Astrocyte (in vitro differentiated cells and primary cell): ENCODE measurements at regions not wholly inside any gene's neighbourhood (a gene's known extent, or its start where the extent isn't known, plus 50 kb on each side); places are given as distances from the start of the nearest gene placed in this dataset.

ENCODE experiments used
- DNase-seq: peaks from one replicate; pipeline ENCODE4 v3.0.0-alpha.2; 2010; ENCODE audit warnings: low read depth
- FAIRE-seq: peaks from 2 replicates; lab custom pipeline; 2011; peaks lifted over from hg19 to GRCh38; lab: Jason Lieb, UNC
- H2AFZ ChIP-seq: 2 replicates; pipeline ENCODE4 v1.6.0; 2012; ENCODE audit warnings: low read depth, low read length, inconsistent platforms
- H3K27ac ChIP-seq: 2 replicates; pipeline ENCODE4 v1.5.1; 2011; ENCODE audit warnings: low read depth, low read length, inconsistent platforms
- H3K27me3 ChIP-seq: 2 replicates; pipeline ENCODE4 v1.6.0; 2011; ENCODE audit warnings: low read length, inconsistent platforms; ENCODE audit not compliant: insufficient read depth
- H3K36me3 ChIP-seq: 2 replicates; pipeline ENCODE4 v1.5.1; 2011; ENCODE audit warnings: low read length, inconsistent platforms; ENCODE audit not compliant: insufficient read depth
- H3K4me1 ChIP-seq: 2 replicates; pipeline ENCODE4 v1.5.1; 2011; ENCODE audit warnings: low read length, inconsistent platforms; ENCODE audit not compliant: insufficient read depth
- H3K4me2 ChIP-seq: 2 replicates; pipeline ENCODE4 v1.6.0; 2012; ENCODE audit warnings: low read length, inconsistent platforms
- H3K4me3 ChIP-seq: 2 replicates; pipeline ENCODE4 v1.5.1; 2011; ENCODE audit warnings: low read depth, mild to moderate bottlenecking, low read length, inconsistent platforms; ENCODE audit not compliant: insufficient read depth
- H3K79me2 ChIP-seq: 2 replicates; pipeline ENCODE4 v1.6.0; 2012; ENCODE audit warnings: mild to moderate bottlenecking, low read length, inconsistent platforms; ENCODE audit not compliant: insufficient read depth
- H3K9ac ChIP-seq: 2 replicates; pipeline ENCODE4 v1.6.0; 2012; ENCODE audit warnings: mild to moderate bottlenecking, low read length, inconsistent platforms
- H3K9me3 ChIP-seq: 2 replicates; pipeline ENCODE4 v1.5.1; 2012; ENCODE audit warnings: low read depth, mild to moderate bottlenecking, low read length, inconsistent platforms; ENCODE audit not compliant: insufficient read depth
- H4K20me1 ChIP-seq: 2 replicates; pipeline ENCODE4 v1.6.0; 2012; ENCODE audit warnings: low read length, inconsistent platforms; ENCODE audit not compliant: insufficient read depth
- H3K27ac Mint-ChIP-seq: one replicate; pipeline ENCODE4 v1.8.0; 2021; ENCODE audit warnings: mild to moderate bottlenecking, mixed read lengths; ENCODE audit not compliant: unreplicated experiment
- H3K27me3 Mint-ChIP-seq: one replicate; pipeline ENCODE4 v1.8.0; 2021; ENCODE audit warnings: low read depth, mixed read lengths; ENCODE audit not compliant: unreplicated experiment
- H3K36me3 Mint-ChIP-seq: one replicate; pipeline ENCODE4 v1.8.0; 2021; ENCODE audit warnings: low read depth, mixed read lengths; ENCODE audit not compliant: unreplicated experiment
- H3K4me1 Mint-ChIP-seq: one replicate; pipeline ENCODE4 v1.8.0; 2021; ENCODE audit warnings: low read depth, mixed read lengths; ENCODE audit not compliant: unreplicated experiment
- H3K4me3 Mint-ChIP-seq: one replicate; pipeline ENCODE4 v1.8.0; 2021; ENCODE audit warnings: mild to moderate bottlenecking, moderate library complexity, mixed read lengths; ENCODE audit not compliant: unreplicated experiment
- H3K9me3 Mint-ChIP-seq: one replicate; pipeline ENCODE4 v1.8.0; 2021; ENCODE audit warnings: mild to moderate bottlenecking, mixed read lengths; ENCODE audit not compliant: unreplicated experiment
- CTCF ChIP-seq: IDR thresholded peaks from 2 replicates; pipeline ENCODE4 v1.5.1; 2011; ENCODE audit warnings: low read depth, mild to moderate bottlenecking, inconsistent platforms, low read length, moderate library complexity; ENCODE audit not compliant: insufficient read depth
- EZH2 ChIP-seq: IDR thresholded peaks from 2 replicates; pipeline ENCODE4 v1.6.1; 2012; ENCODE audit warnings: mild to moderate bottlenecking, low read length, inconsistent platforms; ENCODE audit not compliant: insufficient read depth

DNA sequence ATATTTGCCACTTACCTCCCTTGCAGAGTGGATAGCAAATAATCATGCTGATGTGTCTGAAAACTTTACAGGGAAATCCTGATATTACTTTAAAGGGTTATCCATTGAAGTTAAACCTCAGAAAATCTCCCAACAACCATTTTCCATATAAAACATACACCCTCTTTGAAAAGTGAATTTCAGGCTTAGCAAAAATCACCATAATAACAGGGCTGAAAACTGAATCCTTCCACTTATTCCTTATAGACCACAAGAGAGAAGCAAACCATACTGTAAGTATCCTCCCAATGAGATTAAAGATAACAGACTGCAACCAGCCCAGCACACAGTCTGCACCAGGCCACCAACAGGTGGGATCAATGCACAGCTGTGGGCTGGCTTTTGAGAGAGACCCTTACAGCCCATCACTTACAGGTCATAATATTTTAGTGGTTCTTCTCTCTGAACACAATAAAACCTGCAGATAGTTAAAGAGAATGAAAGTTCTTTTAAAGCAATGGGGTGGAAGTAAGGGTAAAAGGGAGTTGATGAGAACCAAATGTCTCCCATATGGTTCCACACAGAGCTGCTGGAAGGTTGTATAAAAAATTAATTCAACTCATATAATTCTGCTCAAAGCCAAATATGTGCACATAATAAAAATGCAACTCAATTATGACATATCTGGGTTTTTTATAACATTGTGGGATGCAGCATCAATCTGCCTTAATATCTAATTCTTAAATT lies 376.2 kb upstream of the GRAMD2B start:
- H3K9ac ChIP-seq: no peak overlapping the region
- Mint-ChIP-seq H3K4me3 (no peak overlapping the region), H3K36me3 (no peaks in the 10 kb centered on the region), H3K9me3 (no peaks in the 10 kb centered on the region), H3K4me1 (peaks cover 10% of the 10 kb centered on the region), H3K27me3 (no peaks in the 10 kb centered on the region), H3K27ac (no peak overlapping the region)
- peaks cover 3% of the 10 kb centered on the region for H3K4me1 ChIP-seq
- H4K20me1 ChIP-seq: no peaks in the 10 kb centered on the region
- no peak overlapping the region for H3K27ac ChIP-seq
- DNase-seq (no peak), FAIRE-seq (no peak)
- H3K79me2 ChIP-seq: no peaks in the 10 kb centered on the region
- TF ChIP-seq EZH2: no peak
- TF ChIP-seq CTCF: no peak
- no peak overlapping the region for H2AFZ ChIP-seq
- no peaks in the 10 kb centered on the region for H3K9me3 ChIP-seq
- H3K4me3 ChIP-seq: no peak overlapping the region
- H3K27me3 ChIP-seq: no peaks in the 10 kb centered on the region
- no peak overlapping the region for H3K4me2 ChIP-seq
- no peaks in the 10 kb centered on the region for H3K36me3 ChIP-seq

DNA sequence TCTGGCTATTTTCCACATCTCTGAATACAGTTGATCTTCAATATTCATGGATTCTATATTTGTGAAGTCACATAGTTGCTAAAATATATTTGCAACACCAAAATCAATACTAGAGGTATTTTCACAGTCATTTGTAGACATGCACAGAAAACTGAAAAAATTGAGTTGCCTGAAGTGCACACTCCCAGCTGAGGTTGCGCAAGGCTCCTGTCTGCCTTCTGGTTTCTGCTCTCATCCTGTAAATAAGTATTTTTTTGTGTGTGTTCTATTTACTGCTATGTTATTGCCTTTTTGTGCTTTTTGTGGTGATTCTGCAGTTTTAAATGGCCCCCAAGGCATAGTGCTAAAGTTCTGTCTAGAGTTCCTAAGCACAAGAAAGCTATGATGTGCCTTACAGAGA lies 371.1 kb upstream of the GRAMD2B start:
- no peak overlapping the region for H3K4me2 ChIP-seq
- H3K27me3 ChIP-seq: no peaks in the 10 kb centered on the region
- no peak overlapping the region for H3K27ac ChIP-seq
- no peaks in the 10 kb centered on the region for H4K20me1 ChIP-seq
- no peak overlapping the region for H2AFZ ChIP-seq
- H3K36me3 ChIP-seq: no peaks in the 10 kb centered on the region
- no peak overlapping the region for H3K9ac ChIP-seq
- H3K79me2 ChIP-seq: no peaks in the 10 kb centered on the region
- FAIRE-seq (no peak), DNase-seq (no peak)
- H3K4me1 ChIP-seq: no peaks in the 10 kb centered on the region
- Mint-ChIP-seq H3K36me3 (no peaks in the 10 kb centered on the region), H3K4me3 (no peak overlapping the region), H3K9me3 (peaks cover 4% of the 10 kb centered on the region), H3K27ac (no peak overlapping the region), H3K4me1 (no peaks in the 10 kb centered on the region), H3K27me3 (no peaks in the 10 kb centered on the region)
- no peaks in the 10 kb centered on the region for H3K9me3 ChIP-seq
- H3K4me3 ChIP-seq: no peak overlapping the region
- TF ChIP-seq CTCF: no peak
- no peak for TF ChIP-seq EZH2

GRCh38 chr5:126052791-126053190 lies 370.4 kb upstream of the GRAMD2B start:
- TF ChIP-seq EZH2 (no peak), CTCF (no peak)
- Histone ChIP-seq H3K9me3 (no peaks in the 10 kb centered on the region), H3K4me2 (no peak overlapping the region), H3K36me3 (no peaks in the 10 kb centered on the region), H3K4me3 (no peak overlapping the region), H3K4me1 (no peaks in the 10 kb centered on the region), H2AFZ (no peak overlapping the region), H4K20me1 (no peaks in the 10 kb centered on the region), H3K27me3 (no peaks in the 10 kb centered on the region), H3K9ac (no peak overlapping the region), H3K27ac (no peak overlapping the region), H3K79me2 (no peaks in the 10 kb centered on the region)
- Mint-ChIP-seq H3K36me3 (no peaks in the 10 kb centered on the region), H3K27ac (no peak overlapping the region), H3K27me3 (no peaks in the 10 kb centered on the region), H3K4me3 (no peak overlapping the region), H3K9me3 (peaks cover 4% of the 10 kb centered on the region), H3K4me1 (no peaks in the 10 kb centered on the region)
- no peak for DNase-seq
- no peak for FAIRE-seq
